ENCODE measurements at regions not wholly inside any gene's neighbourhood (a gene's known extent, or its start where the extent isn't known, plus 50 kb on each side); places are given as distances from the start of the nearest gene placed in this dataset.
"Not testable (repeated sequence)": the region's sequence is repeated elsewhere in the genome, so short reads cannot be mapped to it uniquely, and the experiment has no call there.

DNA sequence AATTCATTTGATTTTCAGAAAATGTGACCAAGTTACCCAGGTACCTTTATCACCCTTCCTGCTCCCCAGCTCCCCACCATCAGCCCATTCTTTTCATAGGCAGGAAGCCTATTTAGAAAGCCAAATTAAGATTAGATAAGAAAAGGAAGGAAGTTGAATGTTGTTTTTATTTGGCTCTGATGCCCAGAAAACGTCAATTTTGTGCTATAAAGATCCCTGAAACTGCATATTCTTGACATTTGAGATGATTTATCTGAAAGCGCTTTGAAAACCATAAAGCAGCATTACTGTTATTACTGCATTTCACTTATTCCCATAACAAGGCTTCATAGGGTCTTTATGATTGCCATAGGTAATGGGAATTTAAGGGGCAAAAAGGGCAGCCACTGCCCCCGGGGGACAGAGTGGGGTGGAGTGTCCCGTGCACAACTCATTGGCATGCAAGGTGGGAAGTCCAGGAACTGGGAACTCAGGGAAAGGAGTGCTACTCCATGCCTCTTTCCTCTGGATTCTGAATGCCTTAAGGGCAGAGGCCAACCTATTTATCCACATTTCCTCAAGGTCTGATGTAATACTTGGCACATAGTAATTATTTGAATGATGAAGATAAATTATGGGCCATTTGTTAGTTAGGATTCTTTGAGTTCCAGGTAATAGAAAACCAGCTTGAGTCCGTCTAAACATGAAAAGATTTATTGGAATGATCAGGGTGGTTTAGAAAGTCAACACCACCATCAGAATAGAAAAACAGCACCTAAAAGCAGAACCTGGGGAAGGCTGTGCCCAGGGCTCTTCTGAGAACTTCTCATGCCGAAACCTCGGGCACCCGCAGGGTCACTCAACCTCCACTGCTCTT, 100.6 kb upstream of the ELMO1 start:
- DNase-seq: no peak

DNA sequence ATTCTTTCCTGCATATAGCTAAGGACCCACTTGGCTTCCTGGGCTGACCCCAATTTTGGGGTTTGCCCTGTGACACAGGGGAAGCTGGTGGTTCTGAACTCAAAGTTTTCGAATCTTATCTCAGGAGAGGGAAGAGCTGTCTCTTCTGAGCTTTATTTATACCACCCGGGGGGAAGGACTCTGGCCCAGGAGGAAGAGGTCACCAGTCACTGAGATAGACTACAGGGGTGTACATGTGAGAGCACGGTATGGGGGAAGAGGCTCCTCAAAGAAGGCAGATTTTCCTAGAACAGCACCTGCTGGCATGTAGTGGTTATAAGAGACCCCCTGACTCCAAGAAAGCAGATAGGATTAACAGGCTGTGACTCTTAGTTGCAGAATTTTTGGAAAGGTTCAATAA, 101.8 kb upstream of the ELMO1 start:
- no peak for DNase-seq

DNA sequence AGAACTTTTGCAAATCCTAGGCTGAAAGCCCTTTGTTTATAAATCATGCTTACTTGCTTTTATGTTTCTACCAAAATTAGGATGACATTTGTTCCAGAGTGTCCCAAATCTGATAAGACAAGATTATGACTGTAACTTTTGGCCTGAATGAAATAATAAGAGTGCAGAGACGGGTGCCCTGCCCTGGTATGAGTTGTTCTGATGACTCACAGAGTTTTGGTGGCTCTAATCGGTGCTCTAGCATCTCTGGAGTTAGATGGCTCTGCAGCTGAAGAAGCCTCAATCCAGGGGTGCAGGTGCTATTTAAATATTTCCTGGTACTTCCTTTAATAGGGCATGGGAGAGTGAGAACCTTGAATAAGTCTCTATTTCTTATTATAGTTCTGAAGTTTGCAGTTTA, 102.2 kb upstream of the ELMO1 start:
- DNase-seq: no peak

DNA sequence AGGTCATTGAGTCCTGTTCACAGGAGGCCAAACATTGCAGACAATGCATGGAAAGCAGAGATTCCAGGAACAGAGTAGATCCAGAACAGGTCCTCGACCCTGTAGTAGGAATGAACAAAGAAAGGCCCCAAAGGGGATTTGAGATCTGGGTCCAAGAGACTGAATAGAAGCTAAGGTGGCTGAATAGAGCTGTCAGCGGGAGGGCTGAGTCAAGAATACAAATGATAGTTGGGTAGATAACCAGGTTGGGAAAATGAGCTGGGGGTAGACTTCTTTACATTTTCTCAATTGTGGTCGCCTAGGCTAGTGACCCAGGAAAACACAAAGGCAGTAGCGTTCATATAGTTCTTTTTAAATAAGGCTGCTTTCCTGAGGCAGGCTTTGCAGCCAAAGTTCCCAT, 103.4 kb upstream of the ELMO1 start:
- no peak for DNase-seq

DNA sequence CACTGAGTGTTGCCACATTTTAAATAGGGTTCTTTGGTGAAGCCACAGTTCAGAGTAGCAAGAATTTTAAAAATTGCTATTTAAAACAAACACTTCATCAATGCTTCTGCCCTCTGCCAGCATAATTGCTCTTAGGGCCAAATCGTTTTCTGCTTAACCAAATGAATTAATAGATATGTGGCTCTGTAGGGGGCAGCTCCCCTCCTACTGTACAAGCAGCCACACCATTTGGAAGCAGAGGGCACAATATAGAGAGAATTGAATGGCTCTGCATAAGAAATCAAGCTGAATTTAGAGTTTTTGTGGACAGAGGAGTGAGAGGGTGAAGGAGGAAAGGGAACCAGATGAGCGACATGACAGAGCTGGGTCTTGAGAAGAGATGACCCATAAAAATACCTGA, 103.8 kb upstream of the ELMO1 start:
- not testable (repeated sequence) for DNase-seq

DNA sequence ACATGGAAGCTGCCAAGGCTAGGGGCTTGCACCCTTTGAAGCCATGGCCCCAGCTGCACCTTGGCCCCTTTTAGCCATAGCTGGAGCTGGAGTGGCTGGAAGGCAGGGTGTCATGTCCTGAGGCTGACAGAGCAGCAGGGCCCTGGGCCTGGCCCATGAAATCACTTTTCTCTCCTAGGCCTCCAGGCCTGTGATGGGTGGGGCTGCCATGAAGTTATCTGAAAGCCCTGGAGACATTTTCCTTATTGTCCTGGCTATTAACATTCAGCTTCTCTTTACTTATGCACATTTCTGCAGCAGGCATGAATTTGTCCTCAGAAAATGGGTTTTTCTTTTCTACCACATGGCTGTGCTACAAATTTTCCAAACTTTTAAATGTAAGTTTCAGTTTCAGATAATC, 106.9 kb upstream of the ELMO1 start:
- DNase-seq: no peak

DNA sequence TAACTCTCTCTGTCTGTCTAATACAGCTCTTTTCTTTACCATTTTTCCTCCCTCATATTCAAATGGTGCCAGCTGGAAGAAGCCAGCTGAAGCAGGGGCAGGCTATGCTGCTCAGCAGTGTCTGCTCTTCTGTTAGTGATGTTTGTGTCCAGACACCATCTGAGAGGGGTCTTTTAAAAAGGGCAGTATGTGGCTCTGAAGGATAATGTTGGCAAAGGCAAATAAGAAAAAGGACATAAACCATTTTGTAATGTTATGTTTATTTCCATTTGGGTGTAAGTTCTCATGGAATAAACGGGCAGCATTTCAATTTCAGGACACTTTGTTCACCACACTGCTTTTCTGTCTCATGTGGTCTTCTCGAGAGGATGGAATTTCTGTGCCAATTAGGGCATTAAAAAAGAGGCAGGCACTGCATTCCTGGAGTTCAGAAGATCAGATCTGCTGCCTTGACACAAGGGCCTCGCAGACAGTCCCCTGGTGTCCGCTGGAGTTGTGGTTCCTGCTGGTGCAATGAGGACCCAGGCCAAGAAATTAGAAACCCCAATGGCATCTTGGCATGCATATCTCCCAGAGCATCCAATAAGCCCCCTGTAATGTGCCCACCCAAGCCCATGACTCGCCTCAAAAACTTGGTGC, 109.0 kb upstream of the ELMO1 start:
- no peak for DNase-seq

DNA sequence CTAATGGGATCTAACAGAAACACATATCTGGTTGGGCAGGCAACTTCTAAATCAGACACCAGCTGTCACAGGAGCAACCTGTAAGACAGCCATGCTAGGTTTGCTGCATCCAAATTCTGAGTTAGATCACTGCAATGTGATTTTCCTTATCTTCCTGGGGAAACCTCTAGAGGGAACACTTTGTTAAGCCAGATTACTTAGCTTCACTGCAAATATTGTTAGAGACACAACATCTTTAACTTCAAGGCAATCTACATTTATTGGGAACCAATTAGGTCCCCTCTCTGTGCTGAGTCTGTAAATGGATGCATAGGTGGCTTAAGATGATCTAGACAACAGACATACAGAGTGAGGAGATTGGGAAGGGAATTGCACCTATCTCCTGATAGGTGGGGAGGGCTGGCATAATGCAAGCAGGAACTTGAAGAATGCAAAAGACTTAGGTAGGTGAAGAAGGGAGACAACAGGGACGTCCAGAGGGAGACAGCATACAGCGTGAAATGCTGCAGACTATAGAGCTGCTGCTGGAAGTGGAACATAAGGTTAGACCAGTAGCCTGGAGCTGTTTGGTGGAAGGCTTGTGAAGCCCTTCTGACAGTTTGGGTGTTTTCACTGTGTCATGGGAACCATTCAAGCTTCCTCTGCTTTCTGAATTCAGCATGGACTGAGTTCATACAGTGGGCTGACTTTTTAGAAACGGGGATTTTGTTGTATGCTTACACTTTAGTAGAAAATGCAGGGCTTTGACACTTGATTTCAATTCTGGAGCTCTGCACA, 109.8 kb upstream of the ELMO1 start:
- no peak for DNase-seq

DNA sequence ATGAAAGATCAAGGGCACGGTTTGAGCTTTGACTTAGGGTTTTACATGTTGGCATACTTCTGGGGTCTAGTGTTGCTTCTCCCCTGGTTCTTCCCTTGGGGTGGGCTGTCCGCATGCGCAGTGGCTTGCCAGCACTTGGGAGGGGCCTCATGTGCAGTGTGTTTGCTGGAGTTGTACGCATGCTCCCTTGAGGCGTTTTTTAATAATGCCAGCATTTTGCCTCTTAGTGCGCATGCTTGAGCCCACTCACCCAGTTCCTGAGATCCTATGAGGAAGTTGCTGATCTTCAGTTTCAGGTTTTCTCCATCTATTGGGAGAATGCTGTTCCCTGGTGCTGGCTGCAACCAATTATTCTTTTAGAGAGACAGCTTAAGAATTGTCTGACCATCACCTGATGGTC, 113.4 kb upstream of the GPR141 start:
- no peak for DNase-seq

DNA sequence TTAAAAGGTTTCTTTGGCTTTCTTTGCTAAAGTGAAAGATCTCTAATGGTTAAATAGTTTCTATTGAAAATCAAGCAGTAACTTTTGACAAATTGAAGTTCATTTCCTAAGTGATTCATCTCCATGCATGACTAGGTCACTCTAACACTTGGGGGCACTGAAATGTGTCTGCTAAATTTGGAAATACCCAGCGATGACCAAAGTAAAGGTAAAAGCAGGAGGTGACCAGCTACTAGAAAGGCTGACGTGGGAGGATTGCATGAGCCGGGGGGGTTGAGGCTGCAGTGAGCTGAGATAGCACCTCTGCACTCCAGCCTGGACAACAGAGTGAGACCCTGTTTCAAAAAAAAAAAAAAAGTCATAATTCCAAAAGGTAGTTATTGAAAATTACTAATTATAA, 111.8 kb upstream of the GPR141 start:
- no peak for DNase-seq

DNA sequence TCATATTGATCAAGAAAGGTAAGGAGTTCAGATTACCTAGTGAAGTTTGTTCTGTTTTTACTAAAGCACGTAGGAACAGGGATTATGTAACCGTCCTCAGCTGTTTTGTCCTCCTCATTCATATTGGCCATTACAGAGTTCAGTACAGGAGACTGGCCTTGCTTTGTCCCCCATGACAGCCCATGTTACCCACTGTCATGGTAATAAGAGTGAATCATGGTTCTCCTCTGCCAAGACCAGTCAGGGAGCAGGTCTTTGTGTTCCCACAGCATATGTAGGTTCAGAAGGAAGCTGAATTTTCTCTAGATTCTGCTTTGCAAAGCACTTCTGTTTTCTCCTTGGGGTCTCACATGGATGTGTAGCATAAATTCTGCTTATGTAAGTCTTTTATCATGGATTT, 106.2 kb upstream of the GPR141 start:
- no peak for DNase-seq

DNA sequence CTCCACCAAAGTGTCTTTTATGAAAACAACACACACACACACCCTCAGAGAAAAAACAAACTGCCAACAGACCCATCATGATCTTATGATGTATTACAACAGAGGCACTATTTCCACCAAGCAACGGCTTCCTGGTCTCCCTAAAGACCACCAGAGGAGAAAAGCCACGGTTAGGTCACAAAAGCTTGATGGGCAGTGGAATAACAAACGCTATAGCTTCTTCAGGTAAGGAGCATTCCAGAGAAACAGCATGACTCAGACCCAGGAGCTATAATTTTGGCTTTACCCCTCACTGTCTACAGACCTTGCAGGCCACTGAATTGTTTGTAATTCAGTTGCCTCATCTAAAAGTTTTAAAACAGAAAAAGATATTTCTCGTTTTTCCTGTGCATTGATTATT, 105.7 kb upstream of the GPR141 start:
- DNase-seq: no peak

DNA sequence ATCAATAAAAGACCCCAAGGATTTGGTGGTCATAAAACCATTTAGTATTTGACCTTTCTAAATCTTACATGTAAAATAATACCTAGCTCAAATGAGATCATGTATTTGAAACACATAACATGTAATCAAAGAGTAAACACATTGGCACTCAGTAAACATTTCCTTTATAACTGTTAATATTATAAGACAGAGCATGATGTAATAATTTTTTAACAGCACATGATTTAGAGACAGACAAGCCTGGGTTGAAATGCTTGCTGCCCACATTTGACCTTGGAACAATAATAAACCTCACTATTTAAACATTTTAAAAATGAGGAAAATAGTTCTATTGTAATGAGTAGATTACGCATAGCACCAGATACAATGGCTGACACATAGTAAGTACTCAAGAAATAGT, 105.2 kb upstream of the GPR141 start:
- no peak for DNase-seq

DNA sequence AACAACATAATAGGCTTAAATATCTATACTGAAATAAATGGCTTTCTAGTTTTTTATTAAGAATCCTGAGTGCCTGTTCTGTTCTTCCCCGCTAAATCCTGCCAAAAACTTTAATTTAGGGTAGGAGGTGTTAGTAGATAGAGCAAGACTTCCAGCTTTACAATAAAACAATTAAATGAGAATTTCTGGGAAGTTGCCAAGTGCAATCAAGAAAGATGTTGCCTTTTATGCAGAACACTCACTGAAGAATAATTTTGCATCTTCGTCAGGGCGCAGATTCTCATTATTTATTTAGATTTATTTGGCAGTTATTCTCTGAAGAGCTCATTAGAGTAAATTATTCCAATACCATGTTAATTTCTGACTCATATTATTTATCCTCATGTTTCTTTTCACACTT, 103.2 kb upstream of the GPR141 start:
- DNase-seq: no peak

DNA sequence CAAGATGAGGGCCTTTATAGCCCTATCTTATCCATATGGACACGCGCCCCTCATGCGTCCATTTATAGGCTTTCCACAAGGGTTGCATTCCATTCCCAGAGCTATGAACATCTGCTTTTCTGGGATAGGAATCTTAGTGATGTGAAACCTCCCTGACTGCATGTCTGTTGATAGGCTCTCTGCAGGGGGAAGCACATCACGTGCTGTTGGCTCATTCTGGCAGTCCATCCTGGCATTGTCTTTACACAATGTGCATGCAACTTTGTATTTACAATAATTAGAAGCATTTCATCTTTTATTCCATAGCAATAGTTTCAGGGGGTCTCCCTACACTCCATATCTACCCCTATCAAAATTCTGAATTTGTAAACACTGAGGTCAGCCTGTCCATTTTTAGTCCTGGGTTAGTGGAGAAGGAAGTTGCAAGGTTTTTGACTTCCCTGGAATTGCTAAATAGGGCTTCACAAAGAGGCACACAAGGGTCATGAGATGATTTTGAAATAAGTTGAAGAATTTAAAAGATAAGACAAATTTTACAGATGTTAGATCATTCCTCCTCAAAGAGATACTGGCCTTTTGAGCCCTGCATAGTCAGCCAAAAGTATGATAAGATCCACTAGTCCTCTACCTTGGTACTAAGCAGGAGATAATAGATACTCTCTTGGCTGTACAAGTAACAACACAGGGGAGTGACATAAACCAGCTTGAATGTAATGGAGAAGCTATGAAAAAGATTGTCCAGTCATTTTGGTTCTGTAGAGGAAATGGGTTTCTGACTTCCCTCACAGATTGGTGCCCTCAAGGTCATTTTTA, 98.7 kb upstream of the GPR141 start:
- DNase-seq: not testable (repeated sequence)

DNA sequence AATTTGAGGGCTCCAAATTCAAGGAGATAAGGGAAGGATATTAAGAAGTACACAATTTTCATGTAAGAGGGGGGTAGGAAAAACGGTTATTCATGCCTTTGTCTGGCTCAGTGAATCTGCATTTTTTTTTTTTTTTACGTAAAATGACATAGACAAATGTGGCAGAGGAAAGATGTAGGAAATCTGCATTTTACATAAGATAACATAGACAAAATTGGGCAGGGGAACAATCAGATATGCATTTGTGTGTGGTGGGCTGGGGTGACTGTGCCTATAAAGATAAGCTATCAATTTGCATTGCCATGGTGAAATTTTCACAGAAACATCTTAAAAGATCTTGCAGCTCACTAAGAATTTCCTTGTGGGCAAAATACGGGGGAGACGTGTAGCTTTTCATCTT, 92.7 kb upstream of the GPR141 start:
- no peak for DNase-seq

DNA sequence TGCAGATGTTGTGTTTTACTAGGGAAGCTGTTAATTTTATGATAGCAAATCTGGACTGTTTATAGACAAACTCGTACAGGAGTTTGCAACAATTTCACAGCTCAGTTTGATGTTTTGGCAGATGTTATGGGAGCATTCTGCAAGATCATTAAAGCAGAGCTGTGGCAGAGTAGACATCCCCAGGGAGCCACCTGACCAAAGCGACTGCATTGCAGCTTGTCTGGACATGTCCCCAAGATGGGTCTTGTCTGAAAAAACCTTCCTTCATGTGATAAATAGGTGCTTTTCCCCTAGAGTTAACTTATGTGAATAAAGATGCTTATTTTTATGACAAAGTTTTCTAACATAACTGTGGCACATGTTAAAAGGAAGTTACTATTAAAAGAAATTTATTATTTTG, 91.2 kb upstream of the GPR141 start:
- peak; percentile 63 for DNase-seq

DNA sequence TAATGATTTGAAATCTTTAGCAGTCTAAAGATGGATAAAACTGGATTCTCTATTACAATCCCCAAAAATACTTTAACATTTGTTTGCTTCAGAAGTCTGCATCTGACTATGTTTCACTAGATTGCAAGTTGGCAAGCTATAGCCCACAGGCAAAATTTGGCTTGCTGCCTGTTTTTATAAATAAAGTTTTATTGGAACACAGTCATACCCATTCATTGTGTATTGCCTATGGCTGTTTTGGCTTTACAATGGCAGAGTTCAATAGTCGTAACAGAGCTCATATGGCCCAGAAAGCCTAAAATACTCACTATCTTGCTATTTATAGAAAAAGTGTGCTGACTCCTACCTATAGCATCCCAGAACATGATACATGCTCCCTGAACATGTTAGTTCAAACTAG, 89.0 kb upstream of the GPR141 start:
- DNase-seq: no peak

DNA sequence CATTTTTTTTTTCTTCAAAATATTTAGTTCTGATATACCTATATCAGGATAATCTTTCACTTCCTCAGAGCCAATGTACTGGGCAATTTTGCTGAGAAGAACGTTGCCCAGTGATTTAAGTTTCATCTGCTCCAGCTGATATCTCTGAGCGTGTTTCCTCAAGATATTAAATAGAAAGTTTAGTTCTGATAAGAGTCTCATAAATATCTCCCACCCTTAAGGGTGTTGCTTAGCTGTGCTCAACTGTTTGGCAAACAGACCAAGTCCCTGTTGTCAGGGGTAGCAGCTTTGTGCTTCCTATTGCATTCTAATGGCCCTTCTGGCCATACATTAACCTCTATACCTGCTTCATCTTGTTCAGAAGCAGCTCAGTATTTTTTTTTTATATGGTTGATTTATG, 84.7 kb upstream of the GPR141 start:
- no peak for DNase-seq

DNA sequence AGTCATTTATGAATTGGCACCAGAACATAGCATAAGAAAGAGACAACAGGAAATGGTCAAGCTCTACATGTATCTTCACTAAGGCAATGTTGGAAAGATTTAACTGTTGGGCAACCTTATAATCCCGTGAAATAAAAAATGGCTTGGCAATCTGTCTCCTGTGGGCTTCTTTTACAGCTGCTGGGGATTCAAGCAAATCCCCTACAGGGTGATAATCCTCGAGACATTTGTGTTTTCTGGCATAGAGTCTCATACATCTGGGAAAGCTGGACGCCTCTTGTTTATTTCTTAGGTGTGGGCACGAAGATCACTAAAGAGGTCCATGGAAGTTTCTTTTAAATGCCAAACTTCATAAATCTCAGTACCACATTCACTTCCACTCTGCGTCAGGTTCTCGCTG, 82.2 kb upstream of the GPR141 start:
- no peak for DNase-seq

DNA sequence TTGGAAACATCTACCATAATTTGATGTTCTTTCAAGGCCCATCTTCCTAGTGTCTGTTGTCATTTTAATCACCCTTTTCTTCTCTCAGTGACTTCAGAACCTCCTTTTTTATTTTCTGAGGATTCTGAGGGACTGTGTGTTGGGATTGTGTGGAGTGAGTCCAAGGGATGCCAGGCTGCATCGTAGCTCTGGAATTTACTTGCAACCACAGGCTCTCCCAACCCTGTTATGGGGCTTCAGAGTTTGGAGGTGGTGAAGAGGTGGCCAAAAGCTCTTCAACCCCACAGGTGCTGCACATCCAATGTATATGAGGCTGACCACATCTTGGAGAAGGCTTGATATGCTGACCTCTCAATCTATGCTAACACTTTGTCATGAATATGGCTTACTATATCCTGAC, 79.5 kb upstream of the GPR141 start:
- no peak for DNase-seq

DNA sequence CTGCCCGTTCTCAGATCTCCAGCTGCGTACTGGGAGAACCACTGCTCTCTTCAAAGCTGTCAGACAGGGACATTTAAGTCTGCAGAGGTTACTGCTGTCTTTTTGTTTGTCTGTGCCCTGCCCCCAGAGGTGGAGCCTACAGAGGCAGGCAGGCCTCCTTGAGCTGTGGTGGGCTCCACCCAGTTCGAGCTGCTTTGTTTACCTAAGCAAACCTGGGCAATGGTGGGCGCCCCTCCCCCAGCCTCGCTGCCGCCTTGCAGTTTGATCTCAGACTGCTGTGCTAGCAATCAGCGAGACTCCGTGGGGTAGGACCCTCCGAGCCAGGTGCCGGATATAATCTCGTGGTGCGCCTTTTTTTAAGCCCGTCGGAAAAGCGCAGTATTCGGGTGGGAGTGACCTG, 66.2 kb upstream of the GPR141 start:
- DNase-seq: not testable (repeated sequence)

DNA sequence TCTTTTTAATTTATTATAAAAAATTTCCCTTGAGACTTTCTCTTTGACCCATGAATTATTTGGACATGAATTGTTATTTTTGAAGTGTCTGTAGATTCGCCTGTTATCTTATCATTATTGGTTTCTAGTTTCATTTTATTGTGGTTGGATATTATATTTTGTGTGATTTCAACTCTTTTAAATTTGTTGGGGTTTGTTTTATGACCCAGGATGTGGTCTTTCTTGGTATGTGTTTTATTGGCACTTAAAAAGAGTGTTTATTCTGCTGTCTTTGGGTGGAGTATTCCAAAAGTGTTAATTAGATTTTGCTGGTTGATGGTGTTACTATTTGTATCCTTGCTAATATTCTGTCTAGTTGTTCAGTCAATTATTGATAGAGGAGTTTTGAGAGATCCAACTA, 50.5 kb upstream of the GPR141 start:
- no peak for DNase-seq

Data from NCI-H2171 (cell line).